ENCODE measurements at regions not wholly inside any gene's neighbourhood (a gene's known extent, or its start where the extent isn't known, plus 50 kb on each side); places are given as distances from the start of the nearest gene placed in this dataset.

GRCh38 chr10:126722726-126723125 lies 52.2 kb upstream of the C10orf90 start:
- no peak for DNase-seq (ENCODE audit: low spot score)

- no peak for DNase-seq (ENCODE audit: low spot score)
Observed at GRCh38 chr10:126723226-126723625, 52.7 kb upstream of the C10orf90 start.

- DNase-seq (ENCODE audit: low spot score): no peak
Observed at GRCh38 chr10:126729314-126729870, 58.9 kb upstream of the C10orf90 start.

- no peak for DNase-seq (ENCODE audit: low spot score)
Observed at GRCh38 chr10:126730856-126731609, 60.5 kb upstream of the C10orf90 start.

- DNase-seq (ENCODE audit: low spot score): no peak
Observed at GRCh38 chr10:126731610-126731990, 61.1 kb upstream of the C10orf90 start.

GRCh38 chr10:126732308-126732707 lies 61.8 kb upstream of the C10orf90 start:
- DNase-seq (ENCODE audit: low spot score): no peak

- DNase-seq (ENCODE audit: low spot score): no peak
Observed at GRCh38 chr10:126732868-126733267, 62.4 kb upstream of the C10orf90 start.

- DNase-seq (ENCODE audit: low spot score): no peak
Observed at GRCh38 chr10:126734015-126734414, 63.5 kb upstream of the C10orf90 start.

- DNase-seq (ENCODE audit: low spot score): no peak
Observed at GRCh38 chr10:126734967-126735366, 64.5 kb upstream of the C10orf90 start.

GRCh38 chr10:126736142-126736541 lies 65.6 kb upstream of the C10orf90 start:
- no peak for DNase-seq (ENCODE audit: low spot score)

GRCh38 chr10:126736727-126737126 lies 66.2 kb upstream of the C10orf90 start:
- DNase-seq (ENCODE audit: low spot score): no peak

GRCh38 chr10:126738001-126738400 lies 67.5 kb upstream of the C10orf90 start:
- no peak for DNase-seq (ENCODE audit: low spot score)

GRCh38 chr10:126744571-126744970 lies 74.1 kb upstream of the C10orf90 start:
- no peak for DNase-seq (ENCODE audit: low spot score)

GRCh38 chr10:126749015-126749655 lies 78.6 kb upstream of the C10orf90 start:
- DNase-seq (ENCODE audit: low spot score): peak; percentile 93

GRCh38 chr10:126754966-126755365 lies 84.5 kb upstream of the C10orf90 start:
- DNase-seq (ENCODE audit: low spot score): peak; percentile 48

GRCh38 chr10:126758867-126759266 lies 88.4 kb upstream of the C10orf90 start:
- no peak for DNase-seq (ENCODE audit: low spot score)

GRCh38 chr10:126759531-126759930 lies 89.0 kb upstream of the C10orf90 start:
- no peak for DNase-seq (ENCODE audit: low spot score)

- peak; percentile 53 for DNase-seq (ENCODE audit: low spot score)
Observed at GRCh38 chr10:126766646-126767045, 96.2 kb upstream of the C10orf90 start.

GRCh38 chr10:126770809-126771208 lies 100.3 kb upstream of the C10orf90 start:
- DNase-seq (ENCODE audit: low spot score): no peak

- no peak for DNase-seq (ENCODE audit: low spot score)
Observed at GRCh38 chr10:126776168-126776567, 105.7 kb upstream of the C10orf90 start.

- no peak for DNase-seq (ENCODE audit: low spot score)
Observed at GRCh38 chr10:126777714-126778113, 107.2 kb upstream of the C10orf90 start.

GRCh38 chr10:126781450-126782216 lies 111.1 kb upstream of the C10orf90 start:
- DNase-seq (ENCODE audit: low spot score): no peak

Measured in HT-29 (cell line).